Heart right ventricle (tissue), 16 donors: ENCODE measurements at regions not wholly inside any gene's neighbourhood (a gene's known extent, or its start where the extent isn't known, plus 50 kb on each side); places are given as distances from the start of the nearest gene placed in this dataset.

Experiments used
- ATAC-seq, 8 donors: fragments of 200-7000 bp; cut with Tn5 transposase; one replicate each; pipeline ENCODE4 v1.9.1; 2020; ENCODE audit warnings: mild to moderate bottlenecking in 8 of 8, moderate library complexity in 8 of 8, moderate number of reproducible peaks in 1 of 8
- DNase-seq, 2 donors: peaks; one replicate each; pipeline ENCODE4 v3.0.0-alpha.2; 2020
- H3K27ac ChIP-seq, 10 donors: fragments of 200-600 bp; sonication (generic) in 2 of 10; one replicate each; pipeline versions ENCODE4 v1.5.0 to v1.8.0; 2020 to 2022; ENCODE audit warnings: mild to moderate bottlenecking in 3 of 10
- H3K27me3 ChIP-seq, 7 donors: fragments of 200-600 bp; one replicate each; pipeline ENCODE4 v1.8.0; 2021 to 2022; ENCODE audit warnings: mild to moderate bottlenecking in 2 of 7
- H3K36me3 ChIP-seq, 9 donors: fragments of 200-600 bp; sonication (generic) in 1 of 9; one replicate each; pipeline versions ENCODE4 v1.5.0 to v1.8.0; 2020 to 2022; ENCODE audit warnings: mild to moderate bottlenecking in 2 of 9
- H3K4me1 ChIP-seq, 9 donors: fragments of 200-600 bp; sonication (generic) in 1 of 9; one replicate each; pipeline versions ENCODE4 v1.5.0 to v1.8.0; 2020 to 2022; ENCODE audit warnings: mild to moderate bottlenecking in 4 of 9
- H3K4me3 ChIP-seq, 10 donors: fragments of 200-600 bp; sonication (generic) in 2 of 10; one replicate each; pipeline versions ENCODE4 v1.5.0 to v1.8.0; 2020 to 2022; ENCODE audit warnings: mild to moderate bottlenecking in 7 of 10, moderate library complexity in 2 of 10
- H3K9me3 ChIP-seq, 11 donors: fragments of 200-600 bp in 10 of 11; sonication (generic) in 2 of 11; one replicate each; pipeline versions ENCODE4 v1.5.0 to v1.8.0; 2013 to 2022; ENCODE audit warnings: mild to moderate bottlenecking in 2 of 11, control low read depth in 1 of 11, moderate library complexity in 1 of 11
- WGBS, 2 donors: extraction: QIAGEN DNeasy Blood & Tissue Kit; methylation state at CpG; one replicate each; pipeline ENCODE4 v1.1.7; 2013; ENCODE audit warnings: inconsistent platforms in 1 of 2; 5-methylcytosine and 5-hydroxymethylcytosine counted together
- intact Hi-C, 10 donors: fragments of 100-400 bp; cut with DNase I; formaldehyde crosslinking; loops; one replicate each; pipeline versions ENCODE4 v1.11.1 to v1.14.2; 2022
- TF ChIP-seq, protein P1 (sequence below), 9 donors: fragments of 200-600 bp; sonication (generic) in 2 of 9; IDR thresholded peaks; one replicate each; pipeline versions ENCODE4 v1.5.0 to v1.8.0; 2021 to 2022; ENCODE audit warnings: antibody characterized with exemption in 9 of 9, mild to moderate bottlenecking in 5 of 9, moderate library complexity in 1 of 9
- donor health status: Arrhythmogenic right ventricular cardiomyopathy.
- donor health status: ischemic (EF 13 %, LVEDD 7.1; RV severe dilation, severe dysfunction).
- donor health status: healthy with polysubstance abuse.
- donor health status: DM: no; HTN: yes; CAD: no.
- donor health status: DM: no; HTN: no; CAD: no.
- donor health status: ischemic (EF 25% LVEDD 6.9; RV normal size, moderate dysfunction).
- donor health status: ischemic (EF 25% LVEDD 5.7; RV mildly dilated, moderate dysfunction).
- donor health status: healthy.
- donor health status: DM: yes; HTN: yes; CAD: no.
- donor health status: Ischemic cardiomyopathy.
- donor health status: ischemic (EF 35%, LVEDD 5.7; RV mildly dilated, moderate dysfunction).
- donor health status: nonischemic (EF 11% LVEDD 7.7; RV severe dilation, severe dysfunction).
- donor health status: DM: yes; HTN: yes; CAD: no.
- donor health status: PGD.
- donor health status: ischemic (EF 29% LVEDD 5.4; RV normal size, mild dysfunction).
- donor health status: nonischemic (EF 23%, LVEDD 6.1; RV moderate dilation, normal function).

DNA sequence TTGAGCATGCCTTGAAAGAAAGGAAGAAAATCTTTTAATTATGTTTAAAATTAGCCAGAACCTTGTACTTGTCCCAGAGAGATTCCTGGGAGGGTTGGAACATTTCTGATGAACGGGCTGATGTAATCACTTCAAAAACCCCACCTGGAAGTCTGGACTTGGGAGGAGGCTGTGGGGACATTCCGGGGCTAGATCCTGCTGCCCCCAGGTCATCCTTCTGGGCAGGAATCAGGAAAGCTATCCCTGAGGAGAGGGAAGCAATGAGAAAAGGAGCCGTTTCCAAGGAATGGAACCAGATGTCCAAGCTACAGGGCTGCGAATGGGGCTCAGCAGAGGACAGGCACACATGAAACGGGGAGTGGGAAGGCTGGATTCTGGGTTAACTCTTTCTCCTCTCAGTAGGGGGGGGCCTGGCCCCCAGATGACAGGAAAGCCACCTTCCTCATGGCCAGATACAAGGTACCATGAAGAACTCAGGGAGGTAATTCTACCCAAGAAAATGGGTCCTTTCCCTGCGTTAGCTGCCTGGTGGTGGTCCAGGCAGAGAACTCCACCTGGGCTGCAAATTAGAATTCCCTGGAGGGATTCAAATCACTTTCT is 280.1 kb downstream of the TCF7L2 start:
- no peak for DNase-seq

DNA sequence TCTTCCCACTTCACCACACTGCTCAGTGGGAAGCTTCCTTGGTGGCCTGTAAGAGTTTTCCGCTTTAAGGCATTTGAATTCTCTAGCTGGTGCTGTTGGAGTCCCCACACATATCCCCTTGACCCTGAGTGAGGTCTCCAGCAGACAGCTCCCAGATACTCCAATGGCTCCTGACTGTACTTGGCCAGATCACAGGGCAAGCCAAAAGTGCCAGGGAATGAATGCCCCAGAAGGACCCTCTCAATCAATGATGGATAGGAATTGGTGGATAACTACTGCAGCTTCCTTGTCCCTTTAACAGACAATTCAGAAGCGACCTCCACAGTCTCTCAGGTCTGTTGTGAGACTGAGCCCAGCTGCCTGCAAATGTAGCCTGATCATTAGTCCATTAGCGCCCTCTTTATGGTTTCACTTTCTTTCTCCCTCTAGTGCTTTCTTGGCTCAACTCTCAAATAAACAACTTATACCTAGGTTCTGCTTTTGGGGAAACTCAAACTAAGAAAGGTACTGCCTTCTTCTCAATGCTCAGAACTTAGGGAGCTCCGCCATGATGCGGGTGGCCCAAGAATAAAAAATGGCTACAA is 283.0 kb downstream of the TCF7L2 start:
- peaks cover 0 to 10% (median 0%) of the 10 kb centered on the region in 9 donors for H3K4me1 ChIP-seq
- 86 to 92% methylated on average over 5 of the region's 5 CpGs for WGBS, 2 donors
- intact Hi-C loops: no loop called here
- TF ChIP-seq, protein P1, sequence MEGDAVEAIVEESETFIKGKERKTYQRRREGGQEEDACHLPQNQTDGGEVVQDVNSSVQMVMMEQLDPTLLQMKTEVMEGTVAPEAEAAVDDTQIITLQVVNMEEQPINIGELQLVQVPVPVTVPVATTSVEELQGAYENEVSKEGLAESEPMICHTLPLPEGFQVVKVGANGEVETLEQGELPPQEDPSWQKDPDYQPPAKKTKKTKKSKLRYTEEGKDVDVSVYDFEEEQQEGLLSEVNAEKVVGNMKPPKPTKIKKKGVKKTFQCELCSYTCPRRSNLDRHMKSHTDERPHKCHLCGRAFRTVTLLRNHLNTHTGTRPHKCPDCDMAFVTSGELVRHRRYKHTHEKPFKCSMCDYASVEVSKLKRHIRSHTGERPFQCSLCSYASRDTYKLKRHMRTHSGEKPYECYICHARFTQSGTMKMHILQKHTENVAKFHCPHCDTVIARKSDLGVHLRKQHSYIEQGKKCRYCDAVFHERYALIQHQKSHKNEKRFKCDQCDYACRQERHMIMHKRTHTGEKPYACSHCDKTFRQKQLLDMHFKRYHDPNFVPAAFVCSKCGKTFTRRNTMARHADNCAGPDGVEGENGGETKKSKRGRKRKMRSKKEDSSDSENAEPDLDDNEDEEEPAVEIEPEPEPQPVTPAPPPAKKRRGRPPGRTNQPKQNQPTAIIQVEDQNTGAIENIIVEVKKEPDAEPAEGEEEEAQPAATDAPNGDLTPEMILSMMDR (IDR thresholded peaks at IDR 0.05): no peak
- no peak for ATAC-seq
- no peak overlapping the region for H3K4me3 ChIP-seq
- H3K27ac ChIP-seq: no peak overlapping the region
- peaks cover 0 to 4% (median 0%) of the 10 kb centered on the region in 7 donors for H3K27me3 ChIP-seq
- no peaks in the 10 kb centered on the region for H3K9me3 ChIP-seq
- no peaks in the 10 kb centered on the region for H3K36me3 ChIP-seq
- DNase-seq: no peak

More for the DNA sequence above, 280.1 kb downstream of the TCF7L2 start:
- WGBS, 2 donors: 37 to 45% methylated on average over 6 of the region's 6 CpGs
- H3K27me3 ChIP-seq: peaks cover 0 to 4% (median 0%) of the 10 kb centered on the region in 7 donors
- no peaks in the 10 kb centered on the region for H3K9me3 ChIP-seq
- no peak overlapping the region for H3K27ac ChIP-seq
- peaks cover 0 to 10% (median 0%) of the 10 kb centered on the region in 9 donors for H3K4me1 ChIP-seq
- H3K4me3 ChIP-seq: no peak overlapping the region
- H3K36me3 ChIP-seq: no peaks in the 10 kb centered on the region
- peak in 5 of 8 donors; percentile 37 to 58 (median 55) for ATAC-seq
- intact Hi-C loops: no loop called here
- TF ChIP-seq, protein P1 (IDR thresholded peaks at IDR 0.05): no peak

DNA sequence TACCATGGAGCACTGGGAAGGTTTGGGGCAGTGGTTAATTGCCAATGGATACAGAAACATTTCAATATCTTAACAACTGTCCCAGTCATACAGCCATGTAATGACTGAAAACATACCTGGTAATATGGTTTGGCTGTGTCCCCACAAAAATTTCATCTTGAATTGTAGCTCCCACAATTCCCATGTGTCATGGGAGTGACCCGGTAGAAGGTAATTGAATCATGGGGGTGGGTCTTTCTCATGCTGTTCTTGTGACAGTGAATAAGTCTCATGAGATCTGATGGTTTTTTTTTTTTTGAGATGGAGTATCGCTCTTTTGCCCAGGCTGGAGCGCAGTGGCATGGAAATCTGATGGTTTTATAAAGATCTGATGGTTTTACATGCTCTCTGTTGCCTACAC is 284.4 kb downstream of the TCF7L2 start:
- intact Hi-C loops: no loop called here
- ATAC-seq: no peak
- peaks cover 0 to 4% (median 0%) of the 10 kb centered on the region in 7 donors for H3K27me3 ChIP-seq
- TF ChIP-seq, protein P1 (IDR thresholded peaks at IDR 0.05): no peak
- H3K36me3 ChIP-seq: no peaks in the 10 kb centered on the region
- H3K4me3 ChIP-seq: no peak overlapping the region
- peaks cover 0 to 10% (median 0%) of the 10 kb centered on the region in 9 donors for H3K4me1 ChIP-seq
- 95 to 96% methylated on average over 3 of the region's 3 CpGs for WGBS, 2 donors
- no peak overlapping the region for H3K27ac ChIP-seq
- DNase-seq: no peak
- no peaks in the 10 kb centered on the region for H3K9me3 ChIP-seq

DNA sequence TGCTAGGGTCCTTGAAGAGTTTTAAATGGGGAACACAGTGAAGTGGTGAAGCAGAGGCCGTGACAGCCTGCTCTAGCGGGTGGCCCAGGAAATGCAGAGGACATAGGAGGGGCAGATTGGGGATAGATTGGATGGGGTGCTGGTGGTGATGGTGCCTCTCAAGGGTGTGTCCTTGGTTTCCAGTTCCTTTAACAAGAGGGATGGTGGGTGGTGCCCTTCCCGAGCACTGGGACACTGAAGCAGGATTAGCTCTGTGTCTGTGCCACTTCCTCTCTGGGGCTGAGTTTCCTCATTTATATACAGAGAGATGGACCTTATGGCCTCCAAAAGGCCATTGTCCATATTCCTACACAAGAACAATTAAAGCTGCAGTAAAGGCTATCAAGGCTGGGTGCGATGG is 285.5 kb downstream of the TCF7L2 start:
- TF ChIP-seq, protein P1 (IDR thresholded peaks at IDR 0.05): no peak
- Histone ChIP-seq H3K4me3 (no peak overlapping the region), H3K27ac (no peak overlapping the region), H3K27me3 (no peaks in the 10 kb centered on the region), H3K4me1 (peaks cover 0 to 13% (median 0%) of the 10 kb centered on the region in 9 donors), H3K36me3 (no peaks in the 10 kb centered on the region), H3K9me3 (no peaks in the 10 kb centered on the region)
- ATAC-seq (peak in 3 of 8 donors; percentile 42 to 64 (median 51)), DNase-seq (no peak)
- intact Hi-C loops: no loop called here
- 94% methylated on average over 4 of the region's 4 CpGs for WGBS, 2 donors
